T47D (cell line): ENCODE measurements at regions not wholly inside any gene's neighbourhood (a gene's known extent, or its start where the extent isn't known, plus 50 kb on each side); places are given as distances from the start of the nearest gene placed in this dataset.

Source experiments
- DNase-seq, 2 experiments: peaks; one replicate each; pipeline versions ENCODE4 v3.0.0 to v3.0.0-alpha.2; 2011 to 2012; ENCODE audit warnings: low read depth in 1 of 2, low spot score in 1 of 2
- JUND ChIP-seq: IDR thresholded peaks from 2 replicates; pipeline ENCODE4 v1.6.1; 2012; ENCODE audit warnings: low read depth
- in situ Hi-C: cut with HindIII; loops from 2 replicates; pipeline ENCODE4 v1.10.0; 2016; ENCODE audit warnings: low sequenced_read_pairs, low pct_unique_long_range_greater_than_20kb

- no peak for TF ChIP-seq JUND
- in situ Hi-C loops: no loop called here
- DNase-seq: no peak
These were observed 199.7 kb upstream of the GPR101 start for GRCh38 chrX:137233478-137233877.

- in situ Hi-C loops: no loop called here
- no peak for TF ChIP-seq JUND
- no peak for DNase-seq
These were observed 193.4 kb upstream of the GPR101 start for GRCh38 chrX:137227151-137227550.

GRCh38 chrX:137215467-137215866 is 181.7 kb upstream of the GPR101 start:
- in situ Hi-C loops: no loop called here
- TF ChIP-seq JUND: no peak
- no peak for DNase-seq

GRCh38 chrX:137212078-137212632 is 178.4 kb upstream of the GPR101 start:
- no peak for DNase-seq
- in situ Hi-C loops: no loop called here

GRCh38 chrX:137198040-137198439 is 164.2 kb upstream of the GPR101 start:
- DNase-seq: peak in 1 of 2 experiments; percentile 15
- TF ChIP-seq JUND: no peak
- in situ Hi-C loops: no loop called here

More at GRCh38 chrX:137212078-137212632, 178.4 kb upstream of the GPR101 start:
- no peak for TF ChIP-seq JUND

GRCh38 chrX:137195991-137196390 is 162.2 kb upstream of the GPR101 start:
- no peak for DNase-seq
- TF ChIP-seq JUND: no peak
- in situ Hi-C loops: no loop called here

- in situ Hi-C loops: no loop called here
- no peak for DNase-seq
- no peak for TF ChIP-seq JUND
These were observed 161.5 kb upstream of the GPR101 start for GRCh38 chrX:137195296-137195695.

- peak in 1 of 2 experiments; percentile 40 for DNase-seq
- in situ Hi-C loops: no loop called here
- no peak for TF ChIP-seq JUND
These were observed 160.4 kb upstream of the GPR101 start for GRCh38 chrX:137194164-137194563.

GRCh38 chrX:137187540-137187939 is 153.7 kb upstream of the GPR101 start:
- TF ChIP-seq JUND: no peak
- DNase-seq: no peak
- in situ Hi-C loops: no loop called here

GRCh38 chrX:137178392-137178791 is 144.6 kb upstream of the GPR101 start:
- in situ Hi-C loops: no loop called here
- no peak for DNase-seq
- TF ChIP-seq JUND: no peak

- DNase-seq: no peak
- in situ Hi-C loops: no loop called here
- TF ChIP-seq JUND: no peak
These were observed 138.6 kb upstream of the GPR101 start for GRCh38 chrX:137172317-137172948.

GRCh38 chrX:137171626-137172025 is 137.8 kb upstream of the GPR101 start:
- in situ Hi-C loops: no loop called here
- DNase-seq: no peak
- TF ChIP-seq JUND: no peak

- TF ChIP-seq JUND: no peak
- in situ Hi-C loops: no loop called here
- DNase-seq: peak in 1 of 2 experiments; percentile 1
These were observed 132.8 kb upstream of the GPR101 start for GRCh38 chrX:137166591-137166990.

- no peak for TF ChIP-seq JUND
- in situ Hi-C loops: no loop called here
- no peak for DNase-seq
These were observed 130.5 kb upstream of the GPR101 start for GRCh38 chrX:137164329-137164728.
